ENCODE measurements at regions not wholly inside any gene's neighbourhood (a gene's known extent, or its start where the extent isn't known, plus 50 kb on each side); places are given as distances from the start of the nearest gene placed in this dataset.

DNA sequence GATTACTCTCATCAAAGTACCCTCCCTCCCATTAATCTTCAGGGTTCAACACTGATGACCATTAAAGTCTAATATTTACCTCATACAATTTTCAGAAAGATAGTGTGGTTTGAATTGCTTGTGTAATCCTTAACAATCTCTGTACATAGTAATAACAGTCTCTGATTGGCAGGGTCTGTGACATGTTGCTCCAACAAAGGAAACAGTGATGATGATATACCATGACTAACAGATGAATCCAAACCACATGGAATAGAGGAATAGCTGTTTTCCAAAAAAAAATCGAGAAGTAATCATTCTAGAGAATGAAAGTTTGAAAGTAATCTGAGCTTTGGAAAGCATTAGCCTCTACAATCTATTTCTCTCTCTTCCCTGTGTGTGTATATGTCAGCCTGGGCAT is 610.1 kb upstream of the NEGR1 start:
- intact Hi-C loops (cut with micrococcal nuclease), result no loop called here
- dilution Hi-C loops (cut with MboI; ENCODE audit: extremely low pct_ligation_motif_present, low sequenced_read_pairs), result no loop called here
- ChIA-PET CTCF (interaction anchor here (0.6 kb wide), 1 partner anchor 942 kb away, joined by 3 read pairs; no protein-coding TSS in a partner anchor), POLR2A (no interaction called here)
- H3K36me3 ChIP-seq (ENCODE audit: control insufficient read depth in 2 of 2, extremely low read depth in 1 of 2, insufficient read depth in 2 of 2, low read length in 2 of 2), result no peaks in the 10 kb centered on the region
- no peak overlapping the region for H3K4me3 ChIP-seq (replicated peaks in 1 of 3; ENCODE audit: insufficient read depth in 1 of 3, low read depth in 1 of 3, low read length in 3 of 3)
- FAIRE-seq, result no peak
- no peaks in the 10 kb centered on the region for H3K79me2 ChIP-seq (ENCODE audit: control insufficient read depth, insufficient read depth, low read length)
- H4K20me1 ChIP-seq (replicated peaks; ENCODE audit: control insufficient read depth, extremely low read depth, insufficient read depth, low read length), result no peaks in the 10 kb centered on the region
- no peak overlapping the region for H3K4me2 ChIP-seq (ENCODE audit: insufficient read depth, low read length)
- H3K9me3 ChIP-seq (replicated peaks; ENCODE audit: control insufficient read depth, insufficient read depth, low read length), result no peaks in the 10 kb centered on the region
- no peak overlapping the region for H3K9ac ChIP-seq (replicated peaks; ENCODE audit: extremely low read depth, insufficient read depth, low read length)
- no peak overlapping the region for H3K27ac ChIP-seq (ENCODE audit: insufficient read depth, low read depth, low read length)
- H2AFZ ChIP-seq (ENCODE audit: low read depth, low read length), result no peak overlapping the region
- H3K27me3 ChIP-seq (ENCODE audit: control insufficient read depth in 2 of 2, insufficient read depth in 2 of 2, low read length in 2 of 2), result no peaks in the 10 kb centered on the region
- BruUV-seq (replicated peaks), result no TSS peak
- H3K4me1 ChIP-seq (ENCODE audit: control insufficient read depth, extremely low read depth, insufficient read depth, low read length), result no peaks in the 10 kb centered on the region
- H3K9me1 ChIP-seq (replicated peaks; ENCODE audit: control insufficient read depth, extremely low read depth, insufficient read depth, low read length), result no peaks in the 10 kb centered on the region
- DNase-seq (ENCODE audit: low read depth, low spot score), result no peak
- peak; percentile 9 for TF ChIP-seq FOS (IDR thresholded peaks at IDR 0.05; ENCODE audit: borderline replicate concordance, insufficient read depth, low read length)
- no peak for TF ChIP-seq GATA2 (IDR thresholded peaks at IDR 0.05; ENCODE audit: insufficient read depth, insufficient read length, low read depth, low read length)
- no peak for TF ChIP-seq JUN (IDR thresholded peaks at IDR 0.05; ENCODE audit: borderline replicate concordance, insufficient read depth, insufficient read length, low read depth)
- no peak for TF ChIP-seq POLR2A (IDR thresholded peaks at IDR 0.05; ENCODE audit: low read depth, low read length)
- TF ChIP-seq MYC (IDR thresholded peaks at IDR 0.05; ENCODE audit: low read depth, low read length), result no peak
- no peak for TF ChIP-seq POLR2AphosphoS5 (IDR thresholded peaks at IDR 0.05; ENCODE audit: insufficient read depth, low read depth, low read length)
- no peak for TF ChIP-seq MAX (IDR thresholded peaks at IDR 0.05; ENCODE audit: insufficient read depth, insufficient read length)

- H3K36me3 ChIP-seq (ENCODE audit: control insufficient read depth in 2 of 2, extremely low read depth in 1 of 2, insufficient read depth in 2 of 2, low read length in 2 of 2), result no peaks in the 10 kb centered on the region
- no peak overlapping the region for H3K4me3 ChIP-seq (replicated peaks in 1 of 3; ENCODE audit: insufficient read depth in 1 of 3, low read depth in 1 of 3, low read length in 3 of 3)
- no peak overlapping the region for H2AFZ ChIP-seq (ENCODE audit: low read depth, low read length)
- no peak overlapping the region for H3K4me2 ChIP-seq (ENCODE audit: insufficient read depth, low read length)
- no peaks in the 10 kb centered on the region for H3K9me1 ChIP-seq (replicated peaks; ENCODE audit: control insufficient read depth, extremely low read depth, insufficient read depth, low read length)
- no peaks in the 10 kb centered on the region for H3K27me3 ChIP-seq (ENCODE audit: control insufficient read depth in 2 of 2, insufficient read depth in 2 of 2, low read length in 2 of 2)
- no TSS peak for BruUV-seq (replicated peaks)
- CTCF ChIA-PET, result interaction anchor here (0.6 kb wide), 1 partner anchor 943 kb away, joined by 3 read pairs; no protein-coding TSS in a partner anchor
- no peaks in the 10 kb centered on the region for H3K4me1 ChIP-seq (ENCODE audit: control insufficient read depth, extremely low read depth, insufficient read depth, low read length)
- no peaks in the 10 kb centered on the region for H4K20me1 ChIP-seq (replicated peaks; ENCODE audit: control insufficient read depth, extremely low read depth, insufficient read depth, low read length)
- H3K79me2 ChIP-seq (ENCODE audit: control insufficient read depth, insufficient read depth, low read length), result no peaks in the 10 kb centered on the region
- no peaks in the 10 kb centered on the region for H3K9me3 ChIP-seq (replicated peaks; ENCODE audit: control insufficient read depth, insufficient read depth, low read length)
- POLR2A ChIA-PET, result no interaction called here
- DNase-seq (ENCODE audit: low read depth, low spot score) (no peak), FAIRE-seq (no peak)
- no peak overlapping the region for H3K9ac ChIP-seq (replicated peaks; ENCODE audit: extremely low read depth, insufficient read depth, low read length)
- intact Hi-C loops (cut with micrococcal nuclease) (no loop called here), dilution Hi-C loops (cut with MboI; ENCODE audit: extremely low pct_ligation_motif_present, low sequenced_read_pairs) (no loop called here)
- TF ChIP-seq POLR2A (IDR thresholded peaks at IDR 0.05; ENCODE audit: low read depth, low read length), result no peak
- TF ChIP-seq, protein P1, sequence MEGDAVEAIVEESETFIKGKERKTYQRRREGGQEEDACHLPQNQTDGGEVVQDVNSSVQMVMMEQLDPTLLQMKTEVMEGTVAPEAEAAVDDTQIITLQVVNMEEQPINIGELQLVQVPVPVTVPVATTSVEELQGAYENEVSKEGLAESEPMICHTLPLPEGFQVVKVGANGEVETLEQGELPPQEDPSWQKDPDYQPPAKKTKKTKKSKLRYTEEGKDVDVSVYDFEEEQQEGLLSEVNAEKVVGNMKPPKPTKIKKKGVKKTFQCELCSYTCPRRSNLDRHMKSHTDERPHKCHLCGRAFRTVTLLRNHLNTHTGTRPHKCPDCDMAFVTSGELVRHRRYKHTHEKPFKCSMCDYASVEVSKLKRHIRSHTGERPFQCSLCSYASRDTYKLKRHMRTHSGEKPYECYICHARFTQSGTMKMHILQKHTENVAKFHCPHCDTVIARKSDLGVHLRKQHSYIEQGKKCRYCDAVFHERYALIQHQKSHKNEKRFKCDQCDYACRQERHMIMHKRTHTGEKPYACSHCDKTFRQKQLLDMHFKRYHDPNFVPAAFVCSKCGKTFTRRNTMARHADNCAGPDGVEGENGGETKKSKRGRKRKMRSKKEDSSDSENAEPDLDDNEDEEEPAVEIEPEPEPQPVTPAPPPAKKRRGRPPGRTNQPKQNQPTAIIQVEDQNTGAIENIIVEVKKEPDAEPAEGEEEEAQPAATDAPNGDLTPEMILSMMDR (IDR thresholded peaks at IDR 0.05; ENCODE audit: extremely low read depth in 1 of 2, insufficient read depth in 1 of 2, low read depth in 1 of 2, low read length in 2 of 2), result no peak
- TF ChIP-seq MYC (IDR thresholded peaks at IDR 0.05; ENCODE audit: low read depth, low read length), result no peak
- TF ChIP-seq MAX (IDR thresholded peaks at IDR 0.05; ENCODE audit: insufficient read depth, insufficient read length), result no peak
- no peak for TF ChIP-seq JUN (IDR thresholded peaks at IDR 0.05; ENCODE audit: borderline replicate concordance, insufficient read depth, insufficient read length, low read depth)
- no peak for TF ChIP-seq FOS (IDR thresholded peaks at IDR 0.05; ENCODE audit: borderline replicate concordance, insufficient read depth, low read length)
- TF ChIP-seq EZH2 (IDR thresholded peaks at IDR 0.05; ENCODE audit: borderline replicate concordance, low read depth, low read length, severe bottlenecking), result no peak
- TF ChIP-seq POLR2AphosphoS5 (IDR thresholded peaks at IDR 0.05; ENCODE audit: insufficient read depth, low read depth, low read length), result no peak
- no peak for TF ChIP-seq GATA2 (IDR thresholded peaks at IDR 0.05; ENCODE audit: insufficient read depth, insufficient read length, low read depth, low read length)
- H3K27ac ChIP-seq (ENCODE audit: insufficient read depth, low read depth, low read length), result no peak overlapping the region
Observed at GRCh38 chr1:72891976-72892375, 609.6 kb upstream of the NEGR1 start.

Data from endothelial cell of umbilical vein (primary cell).